Stimulated activated naive CD8-positive, alpha-beta T cell treated with anti-CD3 and anti-CD28 coated beads, Interleukin-15, Interleukin-2, amounts not matched to agents 100 ng/mL and 50 ng/mL, for 24 hours (primary cell): ENCODE measurements at regions not wholly inside any gene's neighbourhood (a gene's known extent, or its start where the extent isn't known, plus 50 kb on each side); places are given as distances from the start of the nearest gene placed in this dataset.
"Not testable (repeated sequence)": the region's sequence is repeated elsewhere in the genome, so short reads cannot be mapped to it uniquely, and the experiment has no call there.

ENCODE experiments used
- H3K27ac Mint-ChIP-seq: one replicate; pipeline ENCODE4 v1.8.0; 2021; ENCODE audit warnings: mild to moderate bottlenecking, mixed read lengths
- H3K27me3 Mint-ChIP-seq: one replicate; pipeline ENCODE4 v1.8.0; 2021; ENCODE audit warnings: mixed read lengths
- H3K36me3 Mint-ChIP-seq: one replicate; pipeline ENCODE4 v1.8.0; 2021; ENCODE audit warnings: low read depth, mixed read lengths
- H3K4me1 Mint-ChIP-seq: one replicate; pipeline ENCODE4 v1.8.0; 2021; ENCODE audit warnings: low read depth, mixed read lengths
- H3K4me3 Mint-ChIP-seq: one replicate; pipeline ENCODE4 v1.8.0; 2021; ENCODE audit warnings: mild to moderate bottlenecking, mixed read lengths
- H3K9me3 Mint-ChIP-seq: one replicate; pipeline ENCODE4 v1.8.0; 2021; ENCODE audit warnings: mixed read lengths

- no peak overlapping the region for H3K4me3 Mint-ChIP-seq
- no peak overlapping the region for H3K27ac Mint-ChIP-seq
- no peaks in the 10 kb centered on the region for H3K4me1 Mint-ChIP-seq
- no peaks in the 10 kb centered on the region for H3K9me3 Mint-ChIP-seq
- H3K36me3 Mint-ChIP-seq = no peaks in the 10 kb centered on the region
- peaks cover 8% of the 10 kb centered on the region for H3K27me3 Mint-ChIP-seq
Observed at GRCh38 chr20:60762386-60762785, 489.7 kb upstream of the CDH4 start.

DNA sequence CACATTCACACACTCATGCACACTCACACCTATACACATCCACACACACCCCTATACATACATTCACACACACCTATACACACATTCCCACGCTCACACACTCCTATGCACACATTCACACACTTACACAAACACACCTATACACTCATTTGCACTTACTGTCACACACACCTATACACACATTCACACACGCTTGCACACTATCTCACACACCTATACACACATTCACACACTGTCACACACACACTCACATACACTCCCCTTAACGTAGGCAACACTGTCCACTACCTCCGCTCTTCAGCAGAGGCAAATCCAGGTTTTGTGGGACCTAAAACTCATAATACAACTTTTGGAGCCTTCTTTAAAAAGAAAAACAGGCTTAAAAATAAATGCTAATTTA is 487.7 kb upstream of the CDH4 start:
- no peak overlapping the region for H3K27ac Mint-ChIP-seq
- no peaks in the 10 kb centered on the region for H3K4me1 Mint-ChIP-seq
- H3K4me3 Mint-ChIP-seq = no peak overlapping the region
- no peaks in the 10 kb centered on the region for H3K9me3 Mint-ChIP-seq
- H3K27me3 Mint-ChIP-seq = peaks cover 12% of the 10 kb centered on the region
- no peaks in the 10 kb centered on the region for H3K36me3 Mint-ChIP-seq

DNA sequence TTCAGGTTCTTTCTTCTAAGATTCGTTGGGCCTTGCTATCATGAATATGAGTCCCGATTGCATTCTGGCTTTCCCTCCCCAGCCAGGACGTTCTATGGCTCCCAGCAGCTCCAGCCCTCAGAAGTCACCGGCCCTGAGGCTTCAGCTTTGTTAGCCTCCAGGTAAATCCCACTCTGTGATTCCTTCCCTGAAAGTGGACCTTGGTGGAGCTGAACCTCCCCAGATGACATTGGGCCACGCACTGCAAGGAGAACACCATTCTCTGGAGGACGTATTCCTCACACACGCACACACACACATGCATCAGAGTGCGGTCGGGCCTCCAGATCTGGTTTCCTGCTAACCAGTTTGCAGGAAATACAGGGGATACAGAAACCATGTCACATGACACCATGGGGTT is 487.3 kb upstream of the CDH4 start:
- Mint-ChIP-seq H3K27me3 (peaks cover 12% of the 10 kb centered on the region), H3K36me3 (no peaks in the 10 kb centered on the region), H3K4me3 (no peak overlapping the region), H3K9me3 (no peaks in the 10 kb centered on the region), H3K4me1 (no peaks in the 10 kb centered on the region), H3K27ac (no peak overlapping the region)

DNA sequence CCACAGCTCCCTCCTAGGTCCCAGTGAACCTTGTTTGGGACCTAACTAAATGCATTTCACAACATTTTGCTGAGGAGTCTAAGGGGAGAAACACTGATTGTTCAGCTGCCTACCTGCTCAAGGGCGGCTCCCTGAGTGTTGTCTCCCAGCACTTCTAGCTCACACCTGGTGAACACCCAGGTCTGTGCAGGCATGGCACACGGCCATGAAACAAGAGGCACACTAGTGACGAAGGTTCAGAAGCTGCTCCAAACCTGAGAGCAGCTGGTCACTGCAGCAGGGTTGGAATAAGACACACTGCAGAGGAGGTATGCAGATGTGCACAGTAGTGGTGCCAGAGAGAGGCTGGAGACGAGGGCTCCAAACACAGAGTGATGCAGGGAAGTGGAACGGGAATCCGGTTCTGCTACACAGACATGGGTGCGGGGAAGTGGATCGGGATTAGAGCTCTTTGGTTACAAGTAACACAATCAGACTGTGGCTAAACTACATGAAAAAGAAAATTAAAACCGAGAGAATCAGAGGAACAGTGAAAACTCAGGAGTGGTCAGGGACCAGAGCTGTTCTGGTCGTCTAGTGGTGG is 486.1 kb upstream of the CDH4 start:
- Mint-ChIP-seq H3K36me3 (no peaks in the 10 kb centered on the region), H3K9me3 (no peaks in the 10 kb centered on the region), H3K27me3 (peaks cover 17% of the 10 kb centered on the region), H3K4me3 (no peak overlapping the region), H3K27ac (no peak overlapping the region), H3K4me1 (no peaks in the 10 kb centered on the region)

DNA sequence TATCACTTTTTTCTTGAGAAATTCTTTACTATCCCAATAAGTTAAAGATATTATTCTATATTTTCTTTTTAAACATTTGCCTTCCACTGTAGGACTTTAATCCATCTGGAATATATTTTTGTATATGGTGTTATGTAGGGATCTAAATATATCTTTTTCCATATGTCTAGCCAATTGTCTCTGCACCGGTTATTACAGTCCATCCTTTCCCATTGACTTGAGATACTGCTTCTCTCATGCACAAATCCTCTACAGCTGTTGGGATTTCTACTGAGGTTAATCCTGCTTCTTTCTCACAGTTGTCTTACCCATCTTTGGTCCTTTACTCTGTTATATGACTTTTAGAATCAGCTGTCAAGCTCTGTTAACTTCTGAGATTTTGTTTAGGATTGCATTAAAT is 483.8 kb upstream of the CDH4 start:
- Mint-ChIP-seq H3K4me3 (no peak overlapping the region), H3K4me1 (no peaks in the 10 kb centered on the region), H3K27ac (no peak overlapping the region), H3K27me3 (peaks cover 9% of the 10 kb centered on the region), H3K9me3 (no peaks in the 10 kb centered on the region), H3K36me3 (no peaks in the 10 kb centered on the region)

DNA sequence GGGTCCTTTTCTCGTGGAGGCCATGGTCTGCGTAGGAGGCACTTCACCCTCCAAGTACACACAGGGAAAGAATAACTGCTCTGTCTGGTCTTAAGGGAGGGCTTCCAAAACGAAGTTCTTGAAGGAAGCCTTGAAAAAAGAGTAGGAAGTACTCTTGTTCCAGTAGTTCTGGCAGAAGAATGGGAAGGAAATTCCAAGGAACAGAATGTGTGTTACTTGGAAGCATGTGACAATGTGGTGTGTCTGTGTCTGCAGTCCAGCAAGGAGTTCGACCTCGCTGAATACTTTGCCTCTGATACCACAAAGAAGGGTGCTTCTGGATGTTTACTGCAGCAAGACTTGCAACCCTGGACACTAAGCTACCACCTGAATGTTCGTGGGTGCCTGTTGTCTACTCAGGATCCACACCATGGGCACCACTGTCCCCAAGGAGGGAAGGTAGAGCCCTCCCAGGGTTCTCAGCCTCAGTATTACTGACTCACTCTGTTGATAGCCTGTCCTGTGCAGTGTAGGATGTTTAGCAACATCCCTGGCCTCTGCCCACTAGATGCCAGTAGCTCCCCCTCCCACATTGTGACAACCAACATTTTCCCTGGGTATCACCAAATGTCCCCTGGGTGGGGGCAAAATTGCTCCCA is 471.6 kb upstream of the CDH4 start:
- H3K9me3 Mint-ChIP-seq = no peaks in the 10 kb centered on the region
- H3K27me3 Mint-ChIP-seq = no peaks in the 10 kb centered on the region

GRCh38 chr20:60782959-60783625 is 469.0 kb upstream of the CDH4 start:
- Mint-ChIP-seq H3K27ac (no peak overlapping the region), H3K4me3 (no peak overlapping the region)

More for the DNA sequence above, 471.6 kb upstream of the CDH4 start:
- no peaks in the 10 kb centered on the region for H3K4me1 Mint-ChIP-seq
- H3K4me3 Mint-ChIP-seq = no peak overlapping the region
- no peaks in the 10 kb centered on the region for H3K36me3 Mint-ChIP-seq
- H3K27ac Mint-ChIP-seq = no peak overlapping the region

DNA sequence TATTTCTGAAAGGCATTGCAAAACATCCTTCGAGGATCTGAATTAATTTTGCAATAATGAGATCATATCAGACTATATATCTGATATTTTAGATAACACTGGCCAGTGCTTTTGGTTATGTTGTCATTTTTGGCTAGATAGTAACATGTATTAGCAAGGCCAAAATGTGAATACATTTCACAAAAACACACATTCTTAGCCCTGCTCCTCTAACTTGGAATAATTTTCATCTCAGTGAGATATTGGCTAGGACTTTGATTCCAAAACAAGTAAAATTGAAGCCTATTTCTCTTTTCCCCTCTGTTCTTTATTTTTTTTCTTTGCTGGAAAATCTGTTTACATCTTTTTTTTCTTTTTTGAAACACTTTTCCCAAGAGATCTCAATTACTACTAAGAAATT is 466.8 kb upstream of the CDH4 start:
- Mint-ChIP-seq H3K4me3 (no peak overlapping the region), H3K4me1 (no peaks in the 10 kb centered on the region), H3K27me3 (no peaks in the 10 kb centered on the region), H3K36me3 (no peaks in the 10 kb centered on the region), H3K27ac (no peak overlapping the region), H3K9me3 (no peaks in the 10 kb centered on the region)

More at GRCh38 chr20:60782959-60783625, 469.0 kb upstream of the CDH4 start:
- no peaks in the 10 kb centered on the region for H3K9me3 Mint-ChIP-seq
- H3K27me3 Mint-ChIP-seq = no peaks in the 10 kb centered on the region
- no peaks in the 10 kb centered on the region for H3K36me3 Mint-ChIP-seq
- no peaks in the 10 kb centered on the region for H3K4me1 Mint-ChIP-seq

DNA sequence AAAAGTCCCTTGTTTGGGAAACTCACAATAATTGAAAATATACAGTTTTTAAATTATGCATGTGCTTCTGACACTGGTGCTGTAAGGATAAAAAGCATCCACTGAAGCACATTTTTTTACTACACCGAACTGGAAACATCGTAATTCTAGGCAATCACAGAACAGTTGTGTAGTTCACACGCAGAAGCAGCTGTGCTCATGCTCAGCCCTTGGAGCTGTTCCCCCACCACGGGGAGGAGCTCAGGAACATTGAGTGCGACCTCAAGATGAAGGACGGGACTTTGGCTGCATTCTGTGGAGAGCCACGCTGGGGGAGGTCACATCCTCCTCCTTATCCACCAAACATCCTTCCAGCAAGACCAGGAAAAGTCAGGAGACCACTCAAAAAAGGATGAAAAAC is 466.3 kb upstream of the CDH4 start:
- H3K4me1 Mint-ChIP-seq = no peaks in the 10 kb centered on the region

GRCh38 chr20:60786686-60787217 is 465.3 kb upstream of the CDH4 start:
- Mint-ChIP-seq H3K9me3 (no peaks in the 10 kb centered on the region), H3K36me3 (no peaks in the 10 kb centered on the region), H3K27me3 (no peaks in the 10 kb centered on the region), H3K4me3 (no peak overlapping the region), H3K4me1 (no peaks in the 10 kb centered on the region), H3K27ac (no peak overlapping the region)

More for the DNA sequence above, 466.3 kb upstream of the CDH4 start:
- Mint-ChIP-seq H3K36me3 (no peaks in the 10 kb centered on the region), H3K27ac (no peak overlapping the region), H3K4me3 (no peak overlapping the region), H3K27me3 (no peaks in the 10 kb centered on the region), H3K9me3 (no peaks in the 10 kb centered on the region)

GRCh38 chr20:60787276-60787675 is 464.8 kb upstream of the CDH4 start:
- Mint-ChIP-seq H3K4me1 (no peaks in the 10 kb centered on the region), H3K27me3 (no peaks in the 10 kb centered on the region), H3K4me3 (no peak overlapping the region), H3K27ac (no peak overlapping the region), H3K36me3 (no peaks in the 10 kb centered on the region), H3K9me3 (no peaks in the 10 kb centered on the region)

DNA sequence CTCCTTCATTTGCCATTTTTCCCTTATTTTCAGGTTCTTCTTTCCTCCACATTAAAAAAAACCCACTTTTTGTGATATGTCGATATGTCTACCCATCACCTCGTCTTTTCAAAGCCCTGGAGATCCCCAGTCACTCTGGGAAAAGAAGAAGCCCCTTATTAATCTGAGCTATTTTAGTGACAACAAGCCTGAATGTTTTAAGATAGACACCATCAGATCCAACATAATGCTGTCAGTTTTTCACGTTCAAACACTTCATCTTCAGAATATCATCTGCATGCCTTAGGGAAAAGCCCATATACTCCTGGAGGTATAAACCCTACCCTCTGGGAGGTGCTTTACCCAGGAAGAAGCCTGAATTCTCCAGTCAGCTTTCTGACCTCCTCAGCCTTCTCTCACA is 464.0 kb upstream of the CDH4 start:
- Mint-ChIP-seq H3K9me3 (no peaks in the 10 kb centered on the region), H3K4me1 (no peaks in the 10 kb centered on the region), H3K27ac (no peak overlapping the region), H3K4me3 (no peak overlapping the region), H3K27me3 (no peaks in the 10 kb centered on the region), H3K36me3 (no peaks in the 10 kb centered on the region)

DNA sequence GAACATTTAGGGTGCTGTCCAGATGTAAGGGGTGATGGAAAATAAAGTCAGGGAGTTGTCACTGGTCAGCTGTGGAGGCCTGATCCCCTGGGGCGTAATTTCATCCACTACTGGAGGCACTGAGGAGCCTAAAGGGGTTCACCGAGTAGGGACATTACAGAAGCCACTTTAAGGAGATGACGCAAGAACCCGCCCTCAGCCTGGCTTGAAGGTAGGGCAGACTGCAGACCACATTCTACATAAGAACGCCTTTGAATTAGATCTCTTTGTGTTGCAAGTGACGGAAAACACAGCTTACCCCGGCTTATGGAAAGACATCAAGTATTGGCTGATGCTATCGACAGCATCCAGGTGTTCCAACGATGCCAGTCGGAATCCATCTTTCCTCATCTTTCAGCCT is 462.7 kb upstream of the CDH4 start:
- Mint-ChIP-seq H3K27ac (no peak overlapping the region), H3K9me3 (no peaks in the 10 kb centered on the region), H3K27me3 (no peaks in the 10 kb centered on the region), H3K4me3 (no peak overlapping the region), H3K4me1 (no peaks in the 10 kb centered on the region), H3K36me3 (no peaks in the 10 kb centered on the region)

DNA sequence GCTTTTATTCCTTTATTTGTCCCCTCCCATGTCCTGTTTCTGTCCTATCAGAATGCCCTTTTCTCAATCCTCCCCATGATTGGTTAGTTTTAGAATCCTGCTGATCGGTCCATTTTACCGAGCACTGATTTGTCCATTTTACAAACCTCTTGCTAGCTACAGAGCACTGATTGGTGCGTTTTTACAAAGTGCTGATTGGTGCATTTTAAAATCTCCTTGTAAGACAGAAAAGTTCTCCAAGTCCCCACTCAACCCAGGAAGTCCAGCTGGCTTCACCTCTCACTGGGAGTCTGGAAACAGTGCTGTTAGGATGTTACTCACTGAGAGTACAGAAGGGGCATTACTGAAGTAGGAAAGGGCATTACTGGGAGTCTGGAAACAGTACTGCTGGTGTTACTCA is 461.7 kb upstream of the CDH4 start:
- not testable (repeated sequence) for H3K4me3 Mint-ChIP-seq, H3K4me1 Mint-ChIP-seq, H3K27ac Mint-ChIP-seq, H3K36me3 Mint-ChIP-seq, H3K27me3 Mint-ChIP-seq, H3K9me3 Mint-ChIP-seq

- H3K4me3 Mint-ChIP-seq = no peak overlapping the region
- H3K27ac Mint-ChIP-seq = no peak overlapping the region
- H3K36me3 Mint-ChIP-seq = no peaks in the 10 kb centered on the region
- no peaks in the 10 kb centered on the region for H3K9me3 Mint-ChIP-seq
- no peaks in the 10 kb centered on the region for H3K27me3 Mint-ChIP-seq
- no peaks in the 10 kb centered on the region for H3K4me1 Mint-ChIP-seq
Observed at GRCh38 chr20:60791823-60792222, 460.2 kb upstream of the CDH4 start.
